PC-3 (cell line): ENCODE measurements at regions not wholly inside any gene's neighbourhood (a gene's known extent, or its start where the extent isn't known, plus 50 kb on each side); places are given as distances from the start of the nearest gene placed in this dataset.

Experiments used
- CTCF ChIP-seq: fragments of 300-600 bp; sonication (generic); conservative IDR thresholded peaks from 2 replicates; pipeline ENCODE4 v1.5.1; 2017; ENCODE audit warnings: antibody characterized with exemption, low read depth, mild to moderate bottlenecking, low read length
- EZH2 ChIP-seq: fragments of 300-600 bp; sonication (generic); IDR thresholded peaks from one replicate; pipeline ENCODE4 v1.6.1; 2017; ENCODE audit warnings: antibody characterized with exemption, mild to moderate bottlenecking, low read length; ENCODE audit not compliant: unreplicated experiment
- EZH2phosphoT487 ChIP-seq: fragments of 300-600 bp; sonication (generic); IDR thresholded peaks from 2 replicates; pipeline ENCODE4 v1.6.1; 2018; ENCODE audit warnings: mild to moderate bottlenecking, antibody characterized with exemption, low read length, borderline replicate concordance

- TF ChIP-seq CTCF, result no peak
- TF ChIP-seq EZH2, result no peak
- no peak for TF ChIP-seq EZH2phosphoT487
Observed at GRCh38 chr13:111451402-111451801, 131.0 kb downstream of the TEX29 start.
